H1 (cell line): ENCODE measurements at regions not wholly inside any gene's neighbourhood (a gene's known extent, or its start where the extent isn't known, plus 50 kb on each side); places are given as distances from the start of the nearest gene placed in this dataset.

Experiments used
- CTCF ChIA-PET: fragments of 300-600 bp; sonication (Branson Sonifier 250); formaldehyde crosslinking; loops from one replicate; lab custom pipeline; 2021; ENCODE audit not compliant: partially characterized antibody; lab: Charles Lee
- POLR2A ChIA-PET: fragments of 300-600 bp; sonication (Branson Sonifier 250); formaldehyde crosslinking; loops from one replicate; lab custom pipeline; 2021; ENCODE audit warnings: inconsistent platforms; ENCODE audit not compliant: partially characterized antibody; lab: Charles Lee
- DNase-seq, 2 experiments: peaks; one replicate each; pipeline versions ENCODE4 v3.0.0 to v3.0.0-alpha.2; 2010 to 2022; ENCODE audit warnings: low spot score in 2 of 2, low read depth in 1 of 2, mixed read lengths in 1 of 2
- FAIRE-seq: peaks from 2 replicates; lab custom pipeline; 2011; peaks lifted over from hg19 to GRCh38; lab: Jason Lieb, UNC
- H2AFZ ChIP-seq: 2 replicates; pipeline ENCODE4 v1.8.1; 2012; ENCODE audit warnings: low read length, inconsistent platforms
- H2AK5ac ChIP-seq: 2 replicates; pipeline ENCODE4 v1.6.1; 2013; ENCODE audit warnings: low read depth, low read length
- H2BK120ac ChIP-seq: replicated peaks from 2 replicates; pipeline ENCODE3; 2013; ENCODE audit warnings: low read depth, low read length, inconsistent platforms
- H2BK12ac ChIP-seq: 2 replicates; pipeline ENCODE4 v1.6.1; 2013; ENCODE audit warnings: low read depth, low read length
- H2BK15ac ChIP-seq: 2 replicates; pipeline ENCODE4 v1.6.1; 2013; ENCODE audit warnings: low read length
- H2BK20ac ChIP-seq: 2 replicates; pipeline ENCODE4 v1.6.1; 2013; ENCODE audit warnings: low read length
- H2BK5ac ChIP-seq: 2 replicates; pipeline ENCODE4 v1.6.1; 2013; ENCODE audit warnings: low read depth, low read length
- H3K14ac ChIP-seq: 2 replicates; pipeline ENCODE4 v1.6.1; 2013; ENCODE audit warnings: inconsistent platforms; ENCODE audit not compliant: insufficient read length
- H3K18ac ChIP-seq: 2 replicates; pipeline ENCODE4 v1.6.1; 2013; ENCODE audit warnings: low read length; ENCODE audit errors: extremely low read depth
- H3K23ac ChIP-seq: 2 replicates; pipeline ENCODE4 v1.6.1; 2013; ENCODE audit warnings: inconsistent platforms; ENCODE audit not compliant: insufficient read length
- H3K23me2 ChIP-seq: 2 replicates; pipeline ENCODE4 v1.6.1; 2013; ENCODE audit warnings: low read depth, low read length
- H3K27ac ChIP-seq: 2 replicates; pipeline ENCODE4 v1.6.1; 2011; ENCODE audit warnings: low read depth, low read length, inconsistent platforms
- H3K27me3 ChIP-seq, 4 experiments: replicated peaks in 1 of 4; 1 replicate in 1 of 4; 2 replicates in 3 of 4; pipeline versions ENCODE4 v1.6.1 to v1.8.1; 2011 to 2013; ENCODE audit warnings: low read length in 3 of 4, mild to moderate bottlenecking in 3 of 4, inconsistent platforms in 2 of 4, mixed read lengths in 2 of 4, moderate library complexity in 1 of 4; ENCODE audit not compliant: control insufficient read depth in 3 of 4, insufficient read depth in 3 of 4; ENCODE audit errors: extremely low read depth in 1 of 4
- H3K36me3 ChIP-seq, 4 experiments: 2 replicates each; pipeline versions ENCODE4 v1.6.1 to v1.8.1; 2011 to 2013; ENCODE audit warnings: mild to moderate bottlenecking in 4 of 4, low read length in 3 of 4, moderate library complexity in 2 of 4, control low read depth in 1 of 4, inconsistent platforms in 1 of 4; ENCODE audit not compliant: insufficient read depth in 4 of 4, control insufficient read depth in 2 of 4
- H3K4ac ChIP-seq: replicated peaks from 2 replicates; pipeline ENCODE3; 2013; ENCODE audit warnings: low read length, low read depth, mixed read lengths, inconsistent platforms; ENCODE audit not compliant: insufficient read length
- H3K4me1 ChIP-seq, 4 experiments: replicated peaks in 1 of 4; 1 replicate in 1 of 4; 2 replicates in 3 of 4; pipeline versions ENCODE4 v1.6.1 to v1.8.1; 2011 to 2013; ENCODE audit warnings: low read length in 3 of 4, inconsistent platforms in 2 of 4, mixed read lengths in 1 of 4; ENCODE audit not compliant: insufficient read depth in 4 of 4, control insufficient read depth in 3 of 4
- H3K4me2 ChIP-seq, 2 experiments: 2 replicates each; pipeline versions ENCODE4 v1.6.1 to v1.8.1; 2011 to 2013; ENCODE audit warnings: low read depth in 2 of 2, low read length in 2 of 2, control low read depth in 1 of 2, inconsistent platforms in 1 of 2, mild to moderate bottlenecking in 1 of 2; ENCODE audit not compliant: insufficient read depth in 1 of 2
- H3K4me3 ChIP-seq, 4 experiments: fragments of 200-600, 300-600 bp in 1 of 4; sonication (generic), shearing (Covaris generic), sonication (Bioruptor Twin) in 1 of 4; 2 replicates each; pipeline versions ENCODE4 v1.5.1 to v1.8.1; 2011 to 2016; ENCODE audit warnings: low read length in 4 of 4, low read depth in 3 of 4, control low read depth in 2 of 4, inconsistent platforms in 2 of 4, mild to moderate bottlenecking in 2 of 4, mixed read lengths in 1 of 4, moderate library complexity in 1 of 4; ENCODE audit not compliant: insufficient read depth in 2 of 4; ENCODE audit errors: extremely low read depth in 1 of 4
- H3K56ac ChIP-seq: replicated peaks from 2 replicates; pipeline ENCODE3; 2013; ENCODE audit warnings: low read depth, mild to moderate bottlenecking, mixed read lengths, low read length, inconsistent platforms; ENCODE audit not compliant: insufficient read length
- H3K79me1 ChIP-seq: 2 replicates; pipeline ENCODE4 v1.6.1; 2013; ENCODE audit warnings: low read depth, low read length, control low read depth
- H3K79me2 ChIP-seq, 2 experiments: 2 replicates each; pipeline versions ENCODE4 v1.6.1 to v1.8.1; 2012 to 2013; ENCODE audit warnings: low read length in 2 of 2, mild to moderate bottlenecking in 2 of 2, inconsistent platforms in 1 of 2; ENCODE audit not compliant: insufficient read depth in 2 of 2, control insufficient read depth in 1 of 2
- H3K9ac ChIP-seq, 4 experiments: replicated peaks in 1 of 4; 1 replicate in 1 of 4; 2 replicates in 3 of 4; pipeline versions ENCODE4 v1.6.1 to v1.8.1; 2011 to 2013; ENCODE audit warnings: low read depth in 3 of 4, low read length in 3 of 4, control low read depth in 2 of 4, mild to moderate bottlenecking in 2 of 4, moderate library complexity in 2 of 4, inconsistent platforms in 1 of 4; ENCODE audit errors: extremely low read depth in 1 of 4
- H3K9me3 ChIP-seq, 2 experiments: 2 replicates each; pipeline versions ENCODE4 v1.6.1 to v1.8.1; 2012 to 2013; ENCODE audit warnings: mild to moderate bottlenecking in 2 of 2, moderate library complexity in 2 of 2, control low read depth in 1 of 2, inconsistent platforms in 1 of 2, low read depth in 1 of 2, low read length in 1 of 2, mixed read lengths in 1 of 2; ENCODE audit not compliant: insufficient read depth in 2 of 2
- H4K20me1 ChIP-seq, 2 experiments: replicated peaks in 1 of 2; 2 replicates each; pipeline versions ENCODE3 to v1.8.1; 2011 to 2013; ENCODE audit warnings: inconsistent platforms in 2 of 2, low read length in 2 of 2, mild to moderate bottlenecking in 1 of 2; ENCODE audit not compliant: insufficient read depth in 2 of 2, control insufficient read depth in 1 of 2
- H4K5ac ChIP-seq: 2 replicates; pipeline ENCODE4 v1.6.1; 2013; ENCODE audit warnings: low read length, low read depth, mixed read lengths, inconsistent platforms; ENCODE audit not compliant: insufficient read length
- H4K8ac ChIP-seq: 2 replicates; pipeline ENCODE4 v1.8.0; 2013; ENCODE audit warnings: mild to moderate bottlenecking, moderate library complexity, low read length, inconsistent platforms; ENCODE audit not compliant: insufficient read depth; ENCODE audit errors: extremely low read depth
- H4K91ac ChIP-seq: replicated peaks from 2 replicates; pipeline ENCODE3; 2013; ENCODE audit warnings: low read length, mixed read lengths, inconsistent platforms; ENCODE audit not compliant: insufficient read length
- CHD1 ChIP-seq: IDR thresholded peaks from 2 replicates; pipeline ENCODE4 v1.6.1; 2012; ENCODE audit warnings: low read depth, low read length, improper control_type of control experiment
- KDM5A ChIP-seq: fragments of 200-600 bp; IDR thresholded peaks from 2 replicates; pipeline ENCODE4 v1.7.1; 2012; ENCODE audit warnings: mild to moderate bottlenecking, low read length, inconsistent platforms, mixed read lengths
- NRF1 ChIP-seq: IDR thresholded peaks from 2 replicates; pipeline ENCODE4 v1.6.1; 2011; ENCODE audit warnings: mild to moderate bottlenecking, low read depth, low read length, improper control_type of control experiment
- SP4 ChIP-seq: IDR thresholded peaks from 2 replicates; pipeline ENCODE4 v1.6.1; 2012; ENCODE audit warnings: low read length, inconsistent platforms
- TEAD4 ChIP-seq: IDR thresholded peaks from 2 replicates; pipeline ENCODE4 v1.6.1; 2012; ENCODE audit warnings: low read depth, low read length, inconsistent platforms, mixed read lengths
- WGBS, 2 experiments: shearing (Covaris generic) in 1 of 2; methylation state at CpG; one replicate each; pipeline versions ENCODE4 v1.1.6 to v1.1.7; 2013 to 2015; ENCODE audit warnings: low lambda C conversion rate in 2 of 2, mixed read lengths in 2 of 2, inconsistent platforms in 1 of 2, low coverage in 1 of 2, missing lambda C conversion rate in 1 of 2; ENCODE audit not compliant: insufficient replicate concordance in 2 of 2, insufficient coverage in 1 of 2, insufficient read length in 1 of 2; ENCODE audit errors: extremely low coverage in 1 of 2, missing lambda C conversion rate in 1 of 2; 5-methylcytosine and 5-hydroxymethylcytosine counted together
- TF ChIP-seq, protein P1 (sequence below), 3 experiments: IDR thresholded peaks; 1 replicate in 2 of 3; 2 replicates in 1 of 3; pipeline versions ENCODE4 v1.5.1 to v1.6.1; 2011; ENCODE audit warnings: low read length in 3 of 3, mild to moderate bottlenecking in 3 of 3, inconsistent platforms in 2 of 3, low read depth in 1 of 3, moderate library complexity in 1 of 3; ENCODE audit not compliant: insufficient read depth in 1 of 3; ENCODE audit errors: control extremely low read depth in 1 of 3

DNA sequence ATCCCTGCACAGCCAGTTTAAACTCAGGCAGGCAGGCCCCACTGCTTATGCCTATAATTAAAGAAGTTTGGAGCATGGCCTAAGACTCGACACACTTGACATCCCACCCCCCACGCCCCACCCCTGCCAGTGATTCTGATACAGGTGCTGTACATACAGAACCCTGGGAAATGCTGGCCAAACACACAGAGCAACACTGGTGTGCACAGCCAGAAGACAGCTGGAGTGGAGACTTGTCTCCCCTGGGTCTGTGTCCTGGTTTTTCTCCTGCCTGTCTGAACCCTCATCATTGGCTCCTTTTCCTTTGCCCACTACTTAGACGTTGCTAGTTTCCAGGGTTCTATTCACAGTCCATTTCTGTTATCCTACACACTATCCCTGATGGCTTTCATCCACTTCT is 76.8 kb downstream of the DLEU7 start:
- POLR2A ChIA-PET: no interaction called here
- no peaks in the 10 kb centered on the region for H3K9me3 ChIP-seq
- H2BK120ac ChIP-seq: no peak overlapping the region
- CTCF ChIA-PET: interaction anchor here (1.8 kb wide), 1 partner anchor 33 kb away, joined by 4 read pairs; no protein-coding TSS in a partner anchor
- H3K4me1 ChIP-seq: no peaks in the 10 kb centered on the region
- no peak overlapping the region for H3K27ac ChIP-seq
- H3K14ac ChIP-seq: no peak overlapping the region
- no peak overlapping the region for H2AFZ ChIP-seq
- H3K4me3 ChIP-seq: no peak overlapping the region
- no peak overlapping the region for H3K56ac ChIP-seq
- no peak overlapping the region for H4K91ac ChIP-seq
- H2AK5ac ChIP-seq: no peak overlapping the region
- DNase-seq (no peak), FAIRE-seq (no peak)
- H4K8ac ChIP-seq: no peak overlapping the region
- H3K36me3 ChIP-seq: no peaks in the 10 kb centered on the region
- H2BK5ac ChIP-seq: no peak overlapping the region
- H3K4ac ChIP-seq: no peak overlapping the region
- TF ChIP-seq TEAD4: no peak
- TF ChIP-seq SP4: no peak
- no peak for TF ChIP-seq NRF1
- TF ChIP-seq CHD1: no peak
- no peak for TF ChIP-seq KDM5A
- TF ChIP-seq, protein P1, sequence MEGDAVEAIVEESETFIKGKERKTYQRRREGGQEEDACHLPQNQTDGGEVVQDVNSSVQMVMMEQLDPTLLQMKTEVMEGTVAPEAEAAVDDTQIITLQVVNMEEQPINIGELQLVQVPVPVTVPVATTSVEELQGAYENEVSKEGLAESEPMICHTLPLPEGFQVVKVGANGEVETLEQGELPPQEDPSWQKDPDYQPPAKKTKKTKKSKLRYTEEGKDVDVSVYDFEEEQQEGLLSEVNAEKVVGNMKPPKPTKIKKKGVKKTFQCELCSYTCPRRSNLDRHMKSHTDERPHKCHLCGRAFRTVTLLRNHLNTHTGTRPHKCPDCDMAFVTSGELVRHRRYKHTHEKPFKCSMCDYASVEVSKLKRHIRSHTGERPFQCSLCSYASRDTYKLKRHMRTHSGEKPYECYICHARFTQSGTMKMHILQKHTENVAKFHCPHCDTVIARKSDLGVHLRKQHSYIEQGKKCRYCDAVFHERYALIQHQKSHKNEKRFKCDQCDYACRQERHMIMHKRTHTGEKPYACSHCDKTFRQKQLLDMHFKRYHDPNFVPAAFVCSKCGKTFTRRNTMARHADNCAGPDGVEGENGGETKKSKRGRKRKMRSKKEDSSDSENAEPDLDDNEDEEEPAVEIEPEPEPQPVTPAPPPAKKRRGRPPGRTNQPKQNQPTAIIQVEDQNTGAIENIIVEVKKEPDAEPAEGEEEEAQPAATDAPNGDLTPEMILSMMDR (IDR thresholded peaks at IDR 0.05; ENCODE audit: control extremely low read depth in 1 of 3, insufficient read depth in 1 of 3, low read depth in 1 of 3, low read length in 3 of 3): no peak
- no peaks in the 10 kb centered on the region for H3K79me1 ChIP-seq
- H3K79me2 ChIP-seq: no peaks in the 10 kb centered on the region
- no peak overlapping the region for H3K9ac ChIP-seq
- H3K27me3 ChIP-seq: no peaks in the 10 kb centered on the region
- no peak overlapping the region for H2BK15ac ChIP-seq
- H4K5ac ChIP-seq: no peak overlapping the region
- H3K23me2 ChIP-seq: no peaks in the 10 kb centered on the region
- H3K23ac ChIP-seq: no peak overlapping the region
- no peak overlapping the region for H3K4me2 ChIP-seq
- H3K18ac ChIP-seq: no peak overlapping the region
- 81% methylated on average over 3 of the region's 3 CpGs; no CpG with 5 or more reads in 1 of the 2 experiments for WGBS, 2 experiments
- H2BK20ac ChIP-seq: no peak overlapping the region
- H4K20me1 ChIP-seq: no peaks in the 10 kb centered on the region
- no peak overlapping the region for H2BK12ac ChIP-seq
